ENCODE measurements at regions not wholly inside any gene's neighbourhood (a gene's known extent, or its start where the extent isn't known, plus 50 kb on each side); places are given as distances from the start of the nearest gene placed in this dataset.

- no peaks in the 10 kb centered on the region for H3K36me3 ChIP-seq
- no peak overlapping the region for H3K27ac ChIP-seq
- H3K27me3 ChIP-seq = peaks cover 0 to 7% of the 10 kb centered on the region in 2 donors
- no peak for TF ChIP-seq CTCF (IDR thresholded peaks at IDR 0.05)
- DNase-seq (no peak), ATAC-seq (no peak)
- H3K4me3 ChIP-seq = no peak overlapping the region
- H3K4me1 ChIP-seq = peaks cover 30 to 91% of the 10 kb centered on the region in 2 donors
- intact Hi-C loops (cut with DNase I) = no loop called here
- no peaks in the 10 kb centered on the region for H3K9me3 ChIP-seq
Observed at GRCh38 chr21:38988509-38989378, 183.0 kb downstream of the ETS2 start.

GRCh38 chr21:38987633-38988508 lies 182.1 kb downstream of the ETS2 start:
- no peak for TF ChIP-seq CTCF (IDR thresholded peaks at IDR 0.05)
- H3K27ac ChIP-seq = peak overlapping the region in 1 of 2 donors; percentile 13
- no peaks in the 10 kb centered on the region for H3K36me3 ChIP-seq
- intact Hi-C loops (cut with DNase I) = no loop called here
- DNase-seq (peak in 2 of 4 donors; percentile 67 to 68), ATAC-seq (no peak)
- no peak overlapping the region for H3K4me3 ChIP-seq
- H3K27me3 ChIP-seq = peaks cover 0 to 7% of the 10 kb centered on the region in 2 donors
- peaks cover 27 to 83% of the 10 kb centered on the region in 2 donors for H3K4me1 ChIP-seq
- no peaks in the 10 kb centered on the region for H3K9me3 ChIP-seq

GRCh38 chr21:38986806-38987632 lies 181.3 kb downstream of the ETS2 start:
- Histone ChIP-seq H3K4me1 (peaks cover 27 to 74% of the 10 kb centered on the region in 2 donors), H3K27ac (peak overlapping the region in 1 of 2 donors; percentile 13), H3K4me3 (no peak overlapping the region), H3K9me3 (no peaks in the 10 kb centered on the region), H3K27me3 (peaks cover 0 to 7% of the 10 kb centered on the region in 2 donors), H3K36me3 (no peaks in the 10 kb centered on the region)
- no peak for ATAC-seq
- TF ChIP-seq CTCF (IDR thresholded peaks at IDR 0.05) = no peak
- intact Hi-C loops (cut with DNase I) = no loop called here
- no peak for DNase-seq

GRCh38 chr21:38986406-38986805 lies 180.7 kb downstream of the ETS2 start:
- no peak for ATAC-seq

More at GRCh38 chr21:38986406-38986805, 180.7 kb downstream of the ETS2 start:
- Histone ChIP-seq H3K36me3 (no peaks in the 10 kb centered on the region), H3K4me3 (no peak overlapping the region), H3K9me3 (no peaks in the 10 kb centered on the region), H3K4me1 (peaks cover 27 to 69% of the 10 kb centered on the region in 2 donors), H3K27ac (no peak overlapping the region), H3K27me3 (peaks cover 0 to 7% of the 10 kb centered on the region in 2 donors)
- DNase-seq = no peak
- intact Hi-C loops (cut with DNase I) = no loop called here
- TF ChIP-seq CTCF (IDR thresholded peaks at IDR 0.05) = no peak

Measured in left lung (tissue), 4 donors.